MM.1S (cell line): ENCODE measurements at regions not wholly inside any gene's neighbourhood (a gene's known extent, or its start where the extent isn't known, plus 50 kb on each side); places are given as distances from the start of the nearest gene placed in this dataset.

Experiments
- DNase-seq: peaks from one replicate; pipeline ENCODE4 v3.0.0-alpha.2; 2015
- H2AFZ ChIP-seq: fragments of 300-600 bp; sonication (generic); 2 replicates; pipeline ENCODE4 v1.6.0; 2016; ENCODE audit warnings: antibody characterized with exemption, low read length
- H3F3A ChIP-seq: fragments of 300-600 bp; sonication (generic); 2 replicates; pipeline ENCODE4 v1.6.1; 2016; ENCODE audit warnings: mild to moderate bottlenecking, antibody characterized with exemption, low read length, moderate library complexity, mixed read lengths; ENCODE audit not compliant: insufficient read depth
- H3K27ac ChIP-seq: fragments of 300-600 bp; sonication (generic); 2 replicates; pipeline ENCODE4 v1.5.1; 2016; ENCODE audit warnings: mild to moderate bottlenecking, low read length
- H3K27me3 ChIP-seq: fragments of 300-600 bp; sonication (generic); replicated peaks from 2 replicates; pipeline ENCODE4 v1.6.0; 2016; ENCODE audit warnings: low read length; ENCODE audit not compliant: insufficient read depth
- H3K36me3 ChIP-seq: fragments of 300-600 bp; sonication (generic); replicated peaks from 2 replicates; pipeline ENCODE4 v1.6.1; 2016; ENCODE audit warnings: mild to moderate bottlenecking, low read length, mixed read lengths; ENCODE audit not compliant: insufficient read depth
- H3K4me1 ChIP-seq: fragments of 300-600 bp; sonication (generic); 2 replicates; pipeline ENCODE4 v1.6.1; 2016; ENCODE audit warnings: low read length, mixed read lengths
- H3K4me2 ChIP-seq: fragments of 300-600 bp; sonication (generic); 2 replicates; pipeline ENCODE4 v1.6.0; 2016; ENCODE audit warnings: low read depth, low read length
- H3K4me3 ChIP-seq: fragments of 300-600 bp; sonication (generic); 2 replicates; pipeline ENCODE4 v1.5.1; 2016; ENCODE audit warnings: low read length, mixed read lengths
- H3K79me2 ChIP-seq: fragments of 300-600 bp; sonication (generic); 2 replicates; pipeline ENCODE4 v1.6.1; 2016; ENCODE audit warnings: mixed run types, low read length, mixed read lengths
- H3K9ac ChIP-seq: fragments of 300-600 bp; sonication (generic); 2 replicates; pipeline ENCODE4 v1.6.1; 2016; ENCODE audit warnings: low read length, mixed read lengths
- H3K9me2 ChIP-seq: fragments of 300-600 bp; sonication (generic); replicated peaks from 2 replicates; pipeline ENCODE4 v1.6.1; 2016; ENCODE audit warnings: mild to moderate bottlenecking, low read length, mixed read lengths; ENCODE audit not compliant: insufficient read depth
- H3K9me3 ChIP-seq: fragments of 300-600 bp; sonication (generic); replicated peaks from 2 replicates; pipeline ENCODE4 v1.6.1; 2016; ENCODE audit warnings: mild to moderate bottlenecking, low read length, mixed read lengths; ENCODE audit not compliant: insufficient read depth
- H4K20me1 ChIP-seq: fragments of 300-600 bp; sonication (generic); 2 replicates; pipeline ENCODE4 v1.6.1; 2016; ENCODE audit warnings: mild to moderate bottlenecking, low read length, moderate library complexity, mixed read lengths; ENCODE audit not compliant: insufficient read depth
- CTCF ChIP-seq: fragments of 300-600 bp; sonication (generic); IDR thresholded peaks from 2 replicates; pipeline ENCODE4 v1.5.1; 2016; ENCODE audit warnings: antibody characterized with exemption, low read length, mixed read lengths
- EZH2 ChIP-seq: fragments of 300-600 bp; sonication (generic); optimal IDR thresholded peaks from 2 replicates; pipeline ENCODE3; 2017; ENCODE audit warnings: low read depth, mild to moderate bottlenecking, antibody characterized with exemption, low read length, mixed read lengths
- EZH2phosphoT487 ChIP-seq: fragments of 300-600 bp; sonication (generic); IDR thresholded peaks from 2 replicates; pipeline ENCODE4 v1.6.1; 2018; ENCODE audit warnings: antibody characterized with exemption, low read length

GRCh38 chr5:106964132-106964531, 706.6 kb downstream of the EFNA5 start:
- no peak overlapping the region for H3K4me3 ChIP-seq
- H3K9me2 ChIP-seq: no peaks in the 10 kb centered on the region
- H2AFZ ChIP-seq: no peak overlapping the region
- H3K9me3 ChIP-seq: no peaks in the 10 kb centered on the region
- H4K20me1 ChIP-seq: no peaks in the 10 kb centered on the region
- no peak overlapping the region for H3K9ac ChIP-seq
- no peaks in the 10 kb centered on the region for H3K27me3 ChIP-seq
- H3K36me3 ChIP-seq: no peaks in the 10 kb centered on the region
- H3K27ac ChIP-seq: no peak overlapping the region
- no peaks in the 10 kb centered on the region for H3K79me2 ChIP-seq
- TF ChIP-seq EZH2phosphoT487 (no peak), EZH2 (no peak), CTCF (no peak)
- DNase-seq: no peak
- no peaks in the 10 kb centered on the region for H3F3A ChIP-seq
- no peak overlapping the region for H3K4me2 ChIP-seq
- H3K4me1 ChIP-seq: no peaks in the 10 kb centered on the region

GRCh38 chr5:106963630-106964029, 707.1 kb downstream of the EFNA5 start:
- no peaks in the 10 kb centered on the region for H3F3A ChIP-seq
- no peak overlapping the region for H3K9ac ChIP-seq
- no peaks in the 10 kb centered on the region for H3K36me3 ChIP-seq
- H2AFZ ChIP-seq: no peak overlapping the region
- no peaks in the 10 kb centered on the region for H3K79me2 ChIP-seq
- no peak overlapping the region for H3K4me3 ChIP-seq
- no peaks in the 10 kb centered on the region for H3K9me2 ChIP-seq
- no peak overlapping the region for H3K4me2 ChIP-seq
- H3K27me3 ChIP-seq: no peaks in the 10 kb centered on the region
- no peaks in the 10 kb centered on the region for H3K9me3 ChIP-seq
- DNase-seq: no peak
- H4K20me1 ChIP-seq: no peaks in the 10 kb centered on the region
- no peaks in the 10 kb centered on the region for H3K4me1 ChIP-seq
- H3K27ac ChIP-seq: no peak overlapping the region
- TF ChIP-seq EZH2 (no peak), CTCF (no peak), EZH2phosphoT487 (no peak)

- H3F3A ChIP-seq: no peaks in the 10 kb centered on the region
- H3K79me2 ChIP-seq: no peaks in the 10 kb centered on the region
- no peaks in the 10 kb centered on the region for H3K9me3 ChIP-seq
- H3K27ac ChIP-seq: no peak overlapping the region
- no peaks in the 10 kb centered on the region for H3K36me3 ChIP-seq
- H3K9me2 ChIP-seq: no peaks in the 10 kb centered on the region
- DNase-seq: no peak
- TF ChIP-seq EZH2phosphoT487 (no peak), EZH2 (no peak), CTCF (no peak)
- H4K20me1 ChIP-seq: no peaks in the 10 kb centered on the region
- H3K9ac ChIP-seq: no peak overlapping the region
- H3K4me2 ChIP-seq: no peak overlapping the region
- H3K4me3 ChIP-seq: no peak overlapping the region
- H3K4me1 ChIP-seq: no peaks in the 10 kb centered on the region
- no peaks in the 10 kb centered on the region for H3K27me3 ChIP-seq
- no peak overlapping the region for H2AFZ ChIP-seq
These were observed 708.1 kb downstream of the EFNA5 start for GRCh38 chr5:106962464-106963230.
